Endodermal cell (in vitro differentiated cells): ENCODE measurements at regions not wholly inside any gene's neighbourhood (a gene's known extent, or its start where the extent isn't known, plus 50 kb on each side); places are given as distances from the start of the nearest gene placed in this dataset.
A peak's percentile ranks its signal among the peaks of the same experiment; 100 is the strongest.

Source experiments
- DNase-seq: peaks from one replicate; pipeline ENCODE4 v3.0.0-alpha.2; 2017
- H3K27ac ChIP-seq: 2 replicates; pipeline ENCODE4 v1.5.1; 2013; ENCODE audit warnings: mild to moderate bottlenecking, low read depth, low read length, moderate library complexity
- H3K27me3 ChIP-seq: 2 replicates; pipeline ENCODE4 v1.6.1; 2013; ENCODE audit warnings: mild to moderate bottlenecking, low read length, moderate library complexity; ENCODE audit not compliant: insufficient read depth, control insufficient read depth, poor library complexity, severe bottlenecking
- H3K36me3 ChIP-seq: 2 replicates; pipeline ENCODE4 v1.7.0; 2013; ENCODE audit warnings: mild to moderate bottlenecking, low read length, moderate library complexity; ENCODE audit not compliant: control insufficient read depth, insufficient read depth
- H3K4me1 ChIP-seq: one replicate; pipeline ENCODE4 v1.7.0; 2013; ENCODE audit warnings: low read length; ENCODE audit not compliant: control insufficient read depth, insufficient read depth
- H3K4me3 ChIP-seq: 2 replicates; pipeline ENCODE4 v1.5.1; 2013; ENCODE audit warnings: mild to moderate bottlenecking, low read length, moderate library complexity
- H3K9ac ChIP-seq: 2 replicates; pipeline ENCODE4 v1.6.1; 2013; ENCODE audit warnings: mild to moderate bottlenecking, low read length, moderate library complexity; ENCODE audit not compliant: poor library complexity, severe bottlenecking; ENCODE audit errors: extremely low read depth
- H3K9me3 ChIP-seq: 2 replicates; pipeline ENCODE4 v1.6.1; 2013; ENCODE audit warnings: mild to moderate bottlenecking, low read length, moderate library complexity; ENCODE audit not compliant: control insufficient read depth
- H3K27ac Mint-ChIP-seq: 2 replicates; pipeline ENCODE4 v1.8.0; 2020; ENCODE audit warnings: mixed read lengths
- H3K27me3 Mint-ChIP-seq: 2 replicates; pipeline ENCODE4 v1.8.0; 2021; ENCODE audit warnings: mild to moderate bottlenecking, mixed read lengths; ENCODE audit not compliant: insufficient read depth
- H3K36me3 Mint-ChIP-seq: 2 replicates; pipeline ENCODE4 v1.8.0; 2020; ENCODE audit warnings: low read depth, mixed read lengths
- H3K4me1 Mint-ChIP-seq: 2 replicates; pipeline ENCODE4 v1.8.0; 2020; ENCODE audit warnings: mixed read lengths
- H3K4me3 Mint-ChIP-seq: 2 replicates; pipeline ENCODE4 v1.8.0; 2020; ENCODE audit warnings: mild to moderate bottlenecking, moderate library complexity, mixed read lengths
- H3K9me3 Mint-ChIP-seq: 2 replicates; pipeline ENCODE4 v1.8.0; 2020; ENCODE audit warnings: mild to moderate bottlenecking, mixed read lengths
- WGBS, 2 experiments: methylation state at CpG; one replicate each; pipeline versions ENCODE4 v1.1.5 to v1.1.7; 2013; ENCODE audit warnings: missing lambda C conversion rate in 2 of 2, mixed read lengths in 1 of 2; ENCODE audit not compliant: insufficient coverage in 1 of 2, insufficient read length in 1 of 2; 5-methylcytosine and 5-hydroxymethylcytosine counted together
- TF ChIP-seq, protein P1 (sequence below): fragments of 200-600 bp; sonication (generic); conservative IDR thresholded peaks from 2 replicates; pipeline ENCODE4 v1.5.0; 2021; ENCODE audit warnings: antibody characterized with exemption, mild to moderate bottlenecking

DNA sequence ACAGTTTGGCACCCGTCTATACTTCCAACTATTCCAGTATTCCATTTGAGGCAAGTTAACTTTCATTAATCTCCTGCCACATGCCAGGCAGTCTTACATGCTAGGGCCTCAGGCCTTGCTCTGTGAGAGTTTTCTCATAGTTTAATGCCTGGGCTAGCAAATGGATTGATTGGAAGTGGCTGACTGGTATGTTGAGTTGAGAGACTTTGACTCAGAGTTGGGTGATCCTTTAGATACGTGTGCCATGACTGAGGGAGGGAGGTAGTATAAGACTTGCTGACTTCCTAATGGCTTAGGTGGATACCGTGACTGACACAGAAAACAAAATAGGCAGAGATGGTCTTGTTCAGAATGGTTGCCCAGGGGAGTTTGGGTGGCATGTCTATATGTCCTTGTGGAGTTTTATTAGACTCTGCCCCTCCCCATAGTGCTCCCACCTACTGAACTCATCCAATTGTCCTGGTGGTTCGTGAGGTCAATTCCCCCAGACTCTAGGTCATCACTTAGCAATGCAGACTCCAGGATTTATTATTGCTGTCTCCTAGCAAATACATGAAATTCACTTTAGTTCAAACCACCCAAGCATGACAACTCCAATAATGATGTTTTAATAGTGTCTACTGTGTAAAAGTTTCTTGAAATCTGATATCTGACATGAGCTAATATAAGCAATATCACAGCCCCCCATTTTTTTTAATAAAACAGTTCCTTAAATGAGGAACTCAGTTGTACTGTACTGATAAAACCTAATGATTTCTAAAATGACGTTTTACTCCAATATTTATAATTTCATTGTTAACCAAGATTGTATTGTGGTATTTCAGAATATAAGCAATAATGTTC, 413.9 kb upstream of the MDFIC2 start:
- WGBS, 2 experiments, result 80 to 91% methylated on average over 1 to 4 of the region's 5 CpGs

DNA sequence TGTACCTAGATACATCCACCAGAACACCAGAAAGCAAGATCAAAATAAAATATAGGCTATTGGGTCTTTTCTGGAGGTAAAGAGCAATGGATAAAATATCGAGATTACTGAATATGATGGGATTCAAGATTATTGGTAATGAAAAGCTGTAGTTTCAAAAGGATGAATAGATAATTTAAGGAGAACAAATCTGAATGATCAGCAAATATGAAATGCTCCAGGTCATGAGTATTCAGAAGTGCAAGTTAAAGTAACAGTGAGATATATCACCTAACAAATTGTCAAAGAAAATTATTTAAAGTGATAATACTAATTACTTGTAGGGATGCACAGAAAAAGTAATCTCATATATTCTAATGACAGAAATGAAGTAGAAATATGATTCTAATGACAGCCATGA, 409.6 kb upstream of the MDFIC2 start:
- H3K9me3 Mint-ChIP-seq, result no peaks in the 10 kb centered on the region

More for the DNA sequence above, 413.9 kb upstream of the MDFIC2 start:
- Mint-ChIP-seq H3K4me1 (no peaks in the 10 kb centered on the region), H3K27me3 (no peaks in the 10 kb centered on the region), H3K27ac (no peak overlapping the region), H3K9me3 (no peaks in the 10 kb centered on the region), H3K36me3 (no peaks in the 10 kb centered on the region), H3K4me3 (no peak overlapping the region)
- H3K27me3 ChIP-seq, result no peaks in the 10 kb centered on the region
- no peaks in the 10 kb centered on the region for H3K4me1 ChIP-seq
- peak overlapping the region; percentile 54 for H3K27ac ChIP-seq
- no peaks in the 10 kb centered on the region for H3K36me3 ChIP-seq
- H3K4me3 ChIP-seq, result no peak overlapping the region
- DNase-seq, result no peak
- H3K9me3 ChIP-seq, result no peaks in the 10 kb centered on the region
- no peak overlapping the region for H3K9ac ChIP-seq
- TF ChIP-seq, protein P1, sequence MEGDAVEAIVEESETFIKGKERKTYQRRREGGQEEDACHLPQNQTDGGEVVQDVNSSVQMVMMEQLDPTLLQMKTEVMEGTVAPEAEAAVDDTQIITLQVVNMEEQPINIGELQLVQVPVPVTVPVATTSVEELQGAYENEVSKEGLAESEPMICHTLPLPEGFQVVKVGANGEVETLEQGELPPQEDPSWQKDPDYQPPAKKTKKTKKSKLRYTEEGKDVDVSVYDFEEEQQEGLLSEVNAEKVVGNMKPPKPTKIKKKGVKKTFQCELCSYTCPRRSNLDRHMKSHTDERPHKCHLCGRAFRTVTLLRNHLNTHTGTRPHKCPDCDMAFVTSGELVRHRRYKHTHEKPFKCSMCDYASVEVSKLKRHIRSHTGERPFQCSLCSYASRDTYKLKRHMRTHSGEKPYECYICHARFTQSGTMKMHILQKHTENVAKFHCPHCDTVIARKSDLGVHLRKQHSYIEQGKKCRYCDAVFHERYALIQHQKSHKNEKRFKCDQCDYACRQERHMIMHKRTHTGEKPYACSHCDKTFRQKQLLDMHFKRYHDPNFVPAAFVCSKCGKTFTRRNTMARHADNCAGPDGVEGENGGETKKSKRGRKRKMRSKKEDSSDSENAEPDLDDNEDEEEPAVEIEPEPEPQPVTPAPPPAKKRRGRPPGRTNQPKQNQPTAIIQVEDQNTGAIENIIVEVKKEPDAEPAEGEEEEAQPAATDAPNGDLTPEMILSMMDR, result no peak

DNA sequence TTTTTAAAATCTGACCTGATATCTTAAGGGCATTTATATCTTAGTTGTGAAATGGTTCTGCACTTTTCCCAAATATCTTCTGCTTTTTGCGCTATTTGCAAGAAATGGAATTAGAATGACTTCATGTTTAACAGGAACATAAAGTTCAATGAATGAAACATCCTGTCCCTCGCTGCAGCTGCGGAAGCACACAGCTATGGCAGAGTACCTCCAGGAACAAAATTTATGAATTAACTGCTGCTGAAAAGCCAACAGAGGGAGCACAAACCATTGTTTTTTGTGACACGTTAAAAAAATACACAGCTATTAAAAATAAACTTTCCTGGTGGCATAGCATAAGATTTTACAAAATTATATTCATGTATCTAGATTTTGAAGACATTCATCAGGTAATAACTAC, 404.4 kb upstream of the MDFIC2 start:
- H3K4me3 Mint-ChIP-seq, result no peak overlapping the region
- Histone ChIP-seq H3K4me3 (no peak overlapping the region), H3K27me3 (no peaks in the 10 kb centered on the region), H3K36me3 (no peaks in the 10 kb centered on the region), H3K9me3 (peaks cover 21% of the 10 kb centered on the region), H3K27ac (no peak overlapping the region), H3K4me1 (no peaks in the 10 kb centered on the region), H3K9ac (no peak overlapping the region)
- H3K36me3 Mint-ChIP-seq, result peaks cover 6% of the 10 kb centered on the region
- no peaks in the 10 kb centered on the region for H3K27me3 Mint-ChIP-seq
- H3K27ac Mint-ChIP-seq, result no peak overlapping the region
- 88 to 94% methylated on average over 3 to 4 of the region's 4 CpGs for WGBS, 2 experiments
- DNase-seq, result no peak
- TF ChIP-seq, protein P1, result peak; percentile 25
- no peaks in the 10 kb centered on the region for H3K4me1 Mint-ChIP-seq
- peaks cover 22% of the 10 kb centered on the region for H3K9me3 Mint-ChIP-seq

More for the DNA sequence above, 409.6 kb upstream of the MDFIC2 start:
- no peaks in the 10 kb centered on the region for H3K36me3 Mint-ChIP-seq
- H3K4me1 Mint-ChIP-seq, result no peaks in the 10 kb centered on the region
- TF ChIP-seq, protein P1, result no peak
- Histone ChIP-seq H3K36me3 (no peaks in the 10 kb centered on the region), H3K4me3 (no peak overlapping the region), H3K9ac (no peak overlapping the region), H3K27ac (no peak overlapping the region), H3K9me3 (no peaks in the 10 kb centered on the region), H3K4me1 (no peaks in the 10 kb centered on the region), H3K27me3 (no peaks in the 10 kb centered on the region)
- no peak overlapping the region for H3K4me3 Mint-ChIP-seq
- no peak for DNase-seq
- 92 to 100% methylated on average over 1 of the region's 1 CpG for WGBS, 2 experiments
- no peak overlapping the region for H3K27ac Mint-ChIP-seq
- H3K27me3 Mint-ChIP-seq, result no peaks in the 10 kb centered on the region
